ENCODE measurements at regions not wholly inside any gene's neighbourhood (a gene's known extent, or its start where the extent isn't known, plus 50 kb on each side); places are given as distances from the start of the nearest gene placed in this dataset.
A peak's percentile ranks its signal among the peaks of the same experiment; 100 is the strongest.

GRCh38 chr12:127779301-127780045 is 487.5 kb upstream of the TMEM132C start:
- ChIA-PET POLR2A (ENCODE audit: low non-redundant PET) (no interaction called here), CTCF (interaction anchor here (0.6 kb wide), 1 partner anchor 1328 kb away, joined by 9 read pairs; no protein-coding TSS in a partner anchor)
- no peak overlapping the region for H3K27ac ChIP-seq
- DNase-seq (ENCODE audit: low spot score), result no peak
- no peak for TF ChIP-seq CTCF (conservative IDR thresholded peaks at IDR 0.05; ENCODE audit: low read depth)

GRCh38 chr12:127780881-127781280 is 486.1 kb upstream of the TMEM132C start:
- ChIA-PET CTCF (no interaction called here), POLR2A (ENCODE audit: low non-redundant PET) (no interaction called here)
- TF ChIP-seq CTCF (conservative IDR thresholded peaks at IDR 0.05; ENCODE audit: low read depth), result no peak
- no peak overlapping the region for H3K27ac ChIP-seq
- DNase-seq (ENCODE audit: low spot score), result no peak

GRCh38 chr12:127781336-127781735 is 485.6 kb upstream of the TMEM132C start:
- CTCF ChIA-PET, result no interaction called here
- no peak for TF ChIP-seq CTCF (conservative IDR thresholded peaks at IDR 0.05; ENCODE audit: low read depth)
- POLR2A ChIA-PET (ENCODE audit: low non-redundant PET), result no interaction called here
- H3K27ac ChIP-seq, result no peak overlapping the region
- DNase-seq (ENCODE audit: low spot score), result no peak

GRCh38 chr12:127785540-127785939 is 481.4 kb upstream of the TMEM132C start:
- peak; percentile 4 for DNase-seq (ENCODE audit: low spot score)
- POLR2A ChIA-PET (ENCODE audit: low non-redundant PET), result no interaction called here
- no peak overlapping the region for H3K27ac ChIP-seq
- CTCF ChIA-PET, result interaction anchor here (0.6 to 0.8 kb wide), 2 partner anchors 67 to 267 kb away, joined by 3 to 5 read pairs; no protein-coding TSS in a partner anchor
- TF ChIP-seq CTCF (conservative IDR thresholded peaks at IDR 0.05; ENCODE audit: low read depth), result no peak

GRCh38 chr12:127785986-127786590 is 480.9 kb upstream of the TMEM132C start:
- no peak for DNase-seq (ENCODE audit: low spot score)
- CTCF ChIA-PET, result interaction anchor here (0.6 kb wide), 1 partner anchor 266 kb away, joined by 3 read pairs; no protein-coding TSS in a partner anchor

GRCh38 chr12:127787544-127787943 is 479.4 kb upstream of the TMEM132C start:
- CTCF ChIA-PET, result no interaction called here
- H3K27ac ChIP-seq, result no peak overlapping the region
- no peak for DNase-seq (ENCODE audit: low spot score)
- POLR2A ChIA-PET (ENCODE audit: low non-redundant PET), result no interaction called here
- TF ChIP-seq CTCF (conservative IDR thresholded peaks at IDR 0.05; ENCODE audit: low read depth), result no peak

More at GRCh38 chr12:127785986-127786590, 480.9 kb upstream of the TMEM132C start:
- no peak for TF ChIP-seq CTCF (conservative IDR thresholded peaks at IDR 0.05; ENCODE audit: low read depth)
- POLR2A ChIA-PET (ENCODE audit: low non-redundant PET), result no interaction called here
- no peak overlapping the region for H3K27ac ChIP-seq

Measured in RWPE1 (cell line).